ENCODE measurements at regions not wholly inside any gene's neighbourhood (a gene's known extent, or its start where the extent isn't known, plus 50 kb on each side); places are given as distances from the start of the nearest gene placed in this dataset.

DNA sequence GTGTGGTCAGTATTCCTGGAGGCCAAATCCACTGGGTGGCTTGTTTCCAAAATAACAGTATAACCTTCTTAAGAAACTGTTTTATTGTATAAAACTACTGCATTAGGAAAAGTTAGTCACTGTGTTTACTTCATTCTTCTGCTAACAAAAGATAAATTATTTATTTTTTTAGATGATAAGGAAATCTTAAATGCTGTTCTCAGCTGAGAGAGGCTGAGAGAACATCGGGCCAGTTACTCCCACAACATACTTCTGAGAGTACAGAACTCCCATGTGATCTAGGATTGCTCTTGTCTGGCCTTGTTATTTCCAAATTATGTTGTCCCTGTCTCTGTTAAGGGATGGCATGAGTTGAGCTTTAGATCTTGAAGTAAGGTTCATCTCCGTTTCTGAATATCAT, 96.7 kb upstream of the CXADR start:
- no peaks in the 10 kb centered on the region for H3K36me3 ChIP-seq (ENCODE audit: insufficient read depth, low read length)
- DNase-seq (ENCODE audit: low read depth, low spot score), result no peak
- no peak overlapping the region for H3K4me3 ChIP-seq
- no peak overlapping the region for H3K9ac ChIP-seq (ENCODE audit: insufficient read length)
- TF ChIP-seq FOXP2 (optimal IDR thresholded peaks at IDR 0.05; ENCODE audit: control extremely low read depth, extremely low read length, insufficient read depth) (no peak), POLR2AphosphoS5 (IDR thresholded peaks at IDR 0.05; ENCODE audit: borderline replicate concordance, low read depth, low read length) (no peak), EZH2 (IDR thresholded peaks at IDR 0.05) (no peak)
- H3K27ac ChIP-seq, result no peak overlapping the region
- no peaks in the 10 kb centered on the region for H3K9me3 ChIP-seq (ENCODE audit: low read depth, low read length)

DNA sequence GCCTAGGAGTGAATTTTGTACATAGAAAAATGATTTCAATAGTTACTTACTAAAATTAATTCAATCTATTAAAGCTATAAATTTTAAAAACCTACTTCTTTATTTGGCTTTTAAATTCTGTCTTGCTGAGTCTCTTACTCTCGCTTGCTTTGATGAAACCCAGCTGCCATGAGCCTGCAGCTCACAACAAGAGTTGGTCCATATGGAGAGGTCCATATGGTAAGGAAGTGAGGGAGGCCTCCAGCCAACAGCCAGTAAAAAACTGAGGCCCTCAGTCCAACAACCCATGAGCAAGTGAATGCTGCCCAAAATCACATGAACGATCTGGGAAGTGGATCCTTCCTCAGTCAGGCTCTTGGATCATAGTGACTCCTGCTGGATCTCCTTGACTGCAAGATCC, 89.9 kb upstream of the CXADR start:
- H3K36me3 ChIP-seq (ENCODE audit: insufficient read depth, low read length), result no peaks in the 10 kb centered on the region

GRCh38 chr21:17427157-17427556, 85.7 kb upstream of the CXADR start:
- no peak overlapping the region for H3K27ac ChIP-seq
- no peak for TF ChIP-seq FOXP2 (optimal IDR thresholded peaks at IDR 0.05; ENCODE audit: control extremely low read depth, extremely low read length, insufficient read depth)
- no peak for TF ChIP-seq POLR2AphosphoS5 (IDR thresholded peaks at IDR 0.05; ENCODE audit: borderline replicate concordance, low read depth, low read length)
- TF ChIP-seq EZH2 (IDR thresholded peaks at IDR 0.05), result no peak
- no peak overlapping the region for H3K4me3 ChIP-seq
- no peaks in the 10 kb centered on the region for H3K9me3 ChIP-seq (ENCODE audit: low read depth, low read length)
- H3K9ac ChIP-seq (ENCODE audit: insufficient read length), result no peak overlapping the region
- H3K36me3 ChIP-seq (ENCODE audit: insufficient read depth, low read length), result no peaks in the 10 kb centered on the region
- no peak for DNase-seq (ENCODE audit: low read depth, low spot score)

More for the DNA sequence above, 89.9 kb upstream of the CXADR start:
- no peaks in the 10 kb centered on the region for H3K9me3 ChIP-seq (ENCODE audit: low read depth, low read length)
- TF ChIP-seq POLR2AphosphoS5 (IDR thresholded peaks at IDR 0.05; ENCODE audit: borderline replicate concordance, low read depth, low read length), result no peak
- H3K4me3 ChIP-seq, result no peak overlapping the region
- DNase-seq (ENCODE audit: low read depth, low spot score), result no peak
- H3K27ac ChIP-seq, result no peak overlapping the region
- H3K9ac ChIP-seq (ENCODE audit: insufficient read length), result no peak overlapping the region

- no peak for DNase-seq (ENCODE audit: low read depth, low spot score)
Observed at GRCh38 chr21:17427831-17428483, 84.9 kb upstream of the CXADR start.

GRCh38 chr21:17428484-17428869, 84.4 kb upstream of the CXADR start:
- DNase-seq (ENCODE audit: low read depth, low spot score), result no peak

More at GRCh38 chr21:17427831-17428483, 84.9 kb upstream of the CXADR start:
- no peak overlapping the region for H3K4me3 ChIP-seq
- no peak overlapping the region for H3K27ac ChIP-seq
- H3K9ac ChIP-seq (ENCODE audit: insufficient read length), result no peak overlapping the region
- H3K36me3 ChIP-seq (ENCODE audit: insufficient read depth, low read length), result no peaks in the 10 kb centered on the region
- no peak for TF ChIP-seq EZH2 (IDR thresholded peaks at IDR 0.05)
- TF ChIP-seq FOXP2 (optimal IDR thresholded peaks at IDR 0.05; ENCODE audit: control extremely low read depth, extremely low read length, insufficient read depth), result no peak
- no peak for TF ChIP-seq POLR2AphosphoS5 (IDR thresholded peaks at IDR 0.05; ENCODE audit: borderline replicate concordance, low read depth, low read length)
- H3K9me3 ChIP-seq (ENCODE audit: low read depth, low read length), result no peaks in the 10 kb centered on the region

DNA sequence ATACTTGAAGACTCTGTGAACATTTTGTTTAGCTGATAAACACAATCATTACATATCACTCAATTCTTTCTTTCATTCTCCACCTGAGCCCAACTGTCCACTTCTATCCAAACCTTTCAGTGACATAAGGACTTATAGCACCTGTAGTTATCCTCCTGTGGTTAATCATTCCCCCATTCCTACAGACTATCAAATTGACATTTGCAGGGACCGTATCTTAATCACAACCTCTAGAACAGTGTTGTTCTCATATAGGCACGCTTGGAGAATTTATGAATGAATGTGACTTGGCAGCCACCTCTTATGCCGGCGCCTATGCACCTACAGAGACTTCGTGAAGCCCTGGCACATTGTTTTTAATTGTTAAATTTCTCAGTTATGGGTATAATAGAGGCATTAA, 83.9 kb upstream of the CXADR start:
- H3K36me3 ChIP-seq (ENCODE audit: insufficient read depth, low read length), result no peaks in the 10 kb centered on the region
- no peak for DNase-seq (ENCODE audit: low read depth, low spot score)
- no peaks in the 10 kb centered on the region for H3K9me3 ChIP-seq (ENCODE audit: low read depth, low read length)
- no peak overlapping the region for H3K4me3 ChIP-seq
- no peak overlapping the region for H3K9ac ChIP-seq (ENCODE audit: insufficient read length)
- H3K27ac ChIP-seq, result no peak overlapping the region
- TF ChIP-seq EZH2 (IDR thresholded peaks at IDR 0.05) (no peak), POLR2AphosphoS5 (IDR thresholded peaks at IDR 0.05; ENCODE audit: borderline replicate concordance, low read depth, low read length) (no peak), FOXP2 (optimal IDR thresholded peaks at IDR 0.05; ENCODE audit: control extremely low read depth, extremely low read length, insufficient read depth) (no peak)

More at GRCh38 chr21:17428484-17428869, 84.4 kb upstream of the CXADR start:
- TF ChIP-seq EZH2 (IDR thresholded peaks at IDR 0.05) (no peak), FOXP2 (optimal IDR thresholded peaks at IDR 0.05; ENCODE audit: control extremely low read depth, extremely low read length, insufficient read depth) (no peak), POLR2AphosphoS5 (IDR thresholded peaks at IDR 0.05; ENCODE audit: borderline replicate concordance, low read depth, low read length) (no peak)
- Histone ChIP-seq H3K36me3 (ENCODE audit: insufficient read depth, low read length) (no peaks in the 10 kb centered on the region), H3K9me3 (ENCODE audit: low read depth, low read length) (no peaks in the 10 kb centered on the region), H3K27ac (no peak overlapping the region), H3K9ac (ENCODE audit: insufficient read length) (no peak overlapping the region), H3K4me3 (no peak overlapping the region)

GRCh38 chr21:17429936-17430335, 82.9 kb upstream of the CXADR start:
- DNase-seq (ENCODE audit: low read depth, low spot score), result no peak
- no peak overlapping the region for H3K4me3 ChIP-seq
- TF ChIP-seq EZH2 (IDR thresholded peaks at IDR 0.05), result no peak
- TF ChIP-seq POLR2AphosphoS5 (IDR thresholded peaks at IDR 0.05; ENCODE audit: borderline replicate concordance, low read depth, low read length), result no peak
- TF ChIP-seq FOXP2 (optimal IDR thresholded peaks at IDR 0.05; ENCODE audit: control extremely low read depth, extremely low read length, insufficient read depth), result no peak
- H3K27ac ChIP-seq, result no peak overlapping the region
- no peaks in the 10 kb centered on the region for H3K36me3 ChIP-seq (ENCODE audit: insufficient read depth, low read length)
- no peak overlapping the region for H3K9ac ChIP-seq (ENCODE audit: insufficient read length)
- no peaks in the 10 kb centered on the region for H3K9me3 ChIP-seq (ENCODE audit: low read depth, low read length)

GRCh38 chr21:17432732-17433057, 80.1 kb upstream of the CXADR start:
- no peak for DNase-seq (ENCODE audit: low read depth, low spot score)
- H3K9ac ChIP-seq (ENCODE audit: insufficient read length), result no peak overlapping the region
- H3K4me3 ChIP-seq, result no peak overlapping the region
- TF ChIP-seq POLR2AphosphoS5 (IDR thresholded peaks at IDR 0.05; ENCODE audit: borderline replicate concordance, low read depth, low read length) (no peak), FOXP2 (optimal IDR thresholded peaks at IDR 0.05; ENCODE audit: control extremely low read depth, extremely low read length, insufficient read depth) (no peak), EZH2 (IDR thresholded peaks at IDR 0.05) (no peak)
- H3K27ac ChIP-seq, result no peak overlapping the region
- H3K36me3 ChIP-seq (ENCODE audit: insufficient read depth, low read length), result no peaks in the 10 kb centered on the region
- H3K9me3 ChIP-seq (ENCODE audit: low read depth, low read length), result no peaks in the 10 kb centered on the region

- Histone ChIP-seq H3K9ac (ENCODE audit: insufficient read length) (no peak overlapping the region), H3K4me3 (no peak overlapping the region), H3K36me3 (ENCODE audit: insufficient read depth, low read length) (no peaks in the 10 kb centered on the region), H3K9me3 (ENCODE audit: low read depth, low read length) (no peaks in the 10 kb centered on the region), H3K27ac (peak overlapping the region; percentile 68; the same call in 1 of the 2 replicates)
- TF ChIP-seq EZH2 (IDR thresholded peaks at IDR 0.05), result no peak
- DNase-seq (ENCODE audit: low read depth, low spot score), result no peak
Observed at GRCh38 chr21:17433730-17434129, 79.1 kb upstream of the CXADR start.

Measured in SK-N-MC (cell line).